Panc1 (cell line): ENCODE measurements at regions not wholly inside any gene's neighbourhood (a gene's known extent, or its start where the extent isn't known, plus 50 kb on each side); places are given as distances from the start of the nearest gene placed in this dataset.

Source experiments
- CTCF ChIP-seq: fragments of 450-650 bp; IDR thresholded peaks from 2 replicates; pipeline ENCODE4 v1.5.1; 2017; ENCODE audit warnings: mild to moderate bottlenecking
- TCF7L2 ChIP-seq: IDR thresholded peaks from 2 replicates; pipeline ENCODE4 v1.6.1; 2011; ENCODE audit warnings: mild to moderate bottlenecking, low read depth, low read length, inconsistent platforms

DNA sequence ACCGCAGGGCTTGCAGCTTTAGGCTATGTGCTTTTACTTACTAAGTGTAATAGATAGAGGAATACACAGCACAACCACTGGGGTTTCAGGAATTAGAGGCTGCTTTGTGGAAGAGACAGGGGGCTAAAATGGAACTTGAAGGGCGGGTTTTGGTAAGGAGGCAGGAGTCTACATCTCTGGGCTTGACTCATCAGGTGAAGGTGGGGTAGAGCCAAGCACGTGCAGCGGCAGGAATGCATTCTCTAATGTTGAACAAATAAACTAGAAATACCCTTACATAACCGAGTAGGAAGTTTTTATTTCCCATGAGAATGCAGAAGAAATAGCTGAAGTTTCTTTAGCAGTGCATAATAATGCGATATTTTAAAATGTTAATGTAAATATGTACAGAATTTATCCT, 673.8 kb upstream of the SALL3 start:
- TF ChIP-seq CTCF, result no peak
- no peak for TF ChIP-seq TCF7L2
